GM21390 (cell line): ENCODE measurements at regions not wholly inside any gene's neighbourhood (a gene's known extent, or its start where the extent isn't known, plus 50 kb on each side); places are given as distances from the start of the nearest gene placed in this dataset.

Experiments
- ATAC-seq: cut with Tn5 transposase; IDR thresholded peaks from one replicate; pipeline ENCODE4 v1.9.1; 2021; ENCODE audit not compliant: unreplicated experiment

- no peak for ATAC-seq
These were observed 415.0 kb upstream of the XYLT1 start for GRCh38 chr16:17885659-17886207.

DNA sequence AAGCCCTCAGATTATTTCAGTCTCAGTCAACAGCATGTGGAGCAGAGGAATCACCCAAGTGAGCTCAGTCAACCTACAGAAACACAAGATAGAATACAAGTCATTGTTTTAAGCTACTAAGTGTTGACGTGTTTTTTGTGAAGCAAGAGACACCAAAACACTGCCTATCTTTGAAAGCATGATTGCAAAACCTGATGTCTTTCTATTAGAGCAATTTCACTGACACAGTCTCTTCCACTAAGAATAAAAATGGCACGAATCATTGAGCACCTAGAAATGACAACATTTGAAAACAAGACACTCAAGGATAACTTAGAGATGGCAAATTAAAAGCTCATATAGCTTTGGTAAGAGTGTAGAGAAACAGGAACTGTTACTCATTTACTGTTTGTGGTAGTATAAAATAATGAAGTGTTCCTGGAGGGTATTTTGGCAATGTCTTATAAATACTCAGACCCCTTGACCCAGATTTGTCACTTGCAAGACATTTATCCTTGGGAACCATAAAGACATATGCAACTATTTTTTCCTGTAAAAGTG, 407.1 kb upstream of the XYLT1 start:
- no peak for ATAC-seq

DNA sequence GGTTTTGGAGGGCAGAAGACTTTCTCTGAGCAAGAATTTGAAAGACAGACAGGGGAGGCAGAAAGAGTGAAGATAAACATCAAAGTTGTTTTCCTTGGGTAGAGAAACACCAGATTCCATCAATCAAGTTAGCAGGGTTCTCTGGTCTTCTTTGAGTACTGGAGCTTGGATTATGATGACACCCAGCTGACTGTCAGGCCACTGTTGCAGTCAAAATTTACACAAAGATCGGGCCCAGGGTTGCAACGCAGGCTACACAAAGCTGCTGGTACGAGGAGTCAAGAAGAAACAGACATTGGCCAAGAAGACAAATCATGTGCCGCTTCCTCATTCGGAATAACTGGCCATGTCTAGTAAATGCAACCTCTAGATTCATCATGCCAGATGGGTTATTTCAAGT, 396.2 kb upstream of the XYLT1 start:
- no peak for ATAC-seq

DNA sequence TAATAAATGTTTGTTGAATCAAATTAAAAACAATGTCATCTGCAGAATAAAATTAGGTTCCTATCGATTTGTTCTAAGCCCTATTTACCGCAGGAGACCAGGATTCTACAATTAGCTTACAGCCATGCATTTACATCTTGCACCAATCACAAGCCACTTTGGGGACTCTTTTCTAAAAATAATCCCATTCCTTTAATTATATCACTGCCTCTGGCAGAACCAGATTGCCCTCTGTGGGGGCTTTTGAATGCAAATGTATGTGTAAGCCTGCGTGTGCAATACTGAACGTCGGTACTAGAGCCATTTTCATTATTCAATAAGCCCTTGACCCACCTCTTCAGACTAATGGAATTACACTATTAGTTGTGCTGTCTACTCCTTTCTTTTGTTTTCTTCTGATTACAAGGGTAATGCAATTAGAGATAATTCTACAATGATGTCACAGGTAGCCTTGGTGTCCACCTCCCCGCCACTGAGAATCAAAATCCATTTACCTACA, 391.3 kb upstream of the XYLT1 start:
- ATAC-seq, result no peak

DNA sequence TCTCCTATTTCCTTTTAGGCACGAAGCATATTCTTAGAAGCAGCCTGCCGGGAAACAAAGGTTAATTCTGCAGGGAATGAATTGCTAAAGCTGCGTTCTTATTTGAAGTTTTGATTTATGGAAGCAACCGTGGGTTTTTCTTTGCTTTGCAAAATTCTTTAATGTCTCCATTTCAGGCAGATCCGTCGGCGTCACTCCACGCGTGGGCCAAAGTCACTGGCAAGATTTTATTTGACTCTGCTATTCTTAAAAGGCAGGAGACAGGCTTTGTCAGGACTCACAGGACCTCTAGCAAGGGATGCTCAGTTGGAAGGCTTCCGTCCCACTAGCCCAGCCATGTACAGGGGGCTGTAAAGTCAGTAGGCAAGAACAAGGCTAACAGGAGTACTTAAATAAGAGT, 387.3 kb upstream of the XYLT1 start:
- ATAC-seq, result no peak

- ATAC-seq, result no peak
These were observed 383.2 kb upstream of the XYLT1 start for GRCh38 chr16:17853958-17854357.

DNA sequence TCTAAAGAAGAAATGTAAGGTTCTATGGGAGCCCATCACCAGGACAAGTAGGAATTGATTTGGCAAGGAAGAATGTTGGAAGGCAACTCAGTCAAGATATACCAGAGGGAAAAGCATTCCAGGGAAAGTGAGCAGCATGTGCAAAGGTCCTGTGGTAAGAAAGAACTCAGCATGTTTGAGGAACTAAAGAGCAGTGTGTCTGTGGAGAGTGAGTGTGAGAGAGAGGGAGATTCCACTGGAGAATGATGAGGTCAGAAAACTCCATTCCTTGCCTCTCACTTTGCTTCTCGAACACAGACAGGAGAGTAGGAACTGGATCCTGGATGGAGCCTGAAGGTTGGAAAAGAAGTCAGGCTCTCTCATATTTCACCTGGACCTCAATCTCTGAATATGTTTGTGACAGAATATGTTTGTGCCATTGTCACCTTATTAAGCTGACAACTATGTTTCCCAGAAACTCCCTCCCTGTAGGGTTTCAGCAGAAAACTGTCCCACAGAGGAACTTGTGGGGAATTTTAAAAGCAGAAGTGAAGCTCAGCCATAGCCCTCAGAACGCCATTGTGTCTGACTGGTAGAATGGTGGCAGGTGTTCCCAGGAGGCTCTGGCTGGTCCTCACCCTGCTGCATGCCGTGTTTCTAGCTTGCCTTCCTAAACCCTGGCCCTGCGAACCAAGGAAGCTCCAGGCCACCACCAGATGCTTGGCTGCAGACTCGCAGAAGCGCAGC, 382.4 kb upstream of the XYLT1 start:
- ATAC-seq, result no peak

GRCh38 chr16:17850581-17851250, 380.0 kb upstream of the XYLT1 start:
- ATAC-seq, result no peak

DNA sequence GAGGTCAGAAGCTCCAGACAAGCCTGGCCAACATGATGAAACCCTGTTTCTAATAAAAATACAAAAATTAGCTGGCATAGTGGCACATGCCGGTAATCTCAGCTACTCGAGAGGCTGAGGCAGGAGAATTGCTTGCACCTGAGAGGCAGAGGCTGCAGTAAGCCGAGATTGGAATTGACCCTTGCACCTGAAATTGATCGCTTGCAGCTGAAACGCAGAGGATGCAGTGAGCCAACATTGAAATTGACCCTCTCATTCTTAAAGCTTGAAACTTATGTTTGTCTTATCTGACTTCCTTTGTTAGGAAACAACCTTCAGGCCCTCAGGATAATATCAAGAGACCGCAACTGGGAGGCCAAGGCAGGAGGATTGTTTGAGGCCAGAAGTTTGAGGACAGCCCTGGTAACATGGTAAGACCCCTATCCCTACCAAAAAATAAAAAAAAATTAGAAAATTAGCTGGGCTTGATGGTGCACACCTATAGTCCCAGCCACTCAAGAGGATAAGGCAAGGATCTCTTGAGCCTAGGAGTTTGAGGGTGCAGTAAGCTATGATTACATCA, 376.6 kb upstream of the XYLT1 start:
- no peak for ATAC-seq

DNA sequence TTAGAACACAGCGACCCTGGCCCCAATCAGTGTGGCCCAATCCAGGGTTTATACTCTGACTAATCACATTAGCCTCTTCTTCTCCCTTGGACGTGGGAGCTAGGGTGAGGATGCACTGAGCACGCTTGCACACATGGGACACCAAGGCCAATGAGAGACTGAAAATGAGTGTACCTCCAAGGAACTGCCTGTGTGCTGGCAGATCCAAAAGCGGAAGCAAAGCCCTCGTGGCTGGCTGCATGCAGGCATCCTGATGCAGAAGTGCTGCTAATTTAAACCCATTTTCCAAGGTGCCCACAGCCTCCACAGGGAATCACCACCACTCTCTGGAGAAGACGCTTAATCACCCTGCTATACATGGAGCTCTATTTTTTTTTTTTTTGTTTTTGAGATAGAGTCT, 375.3 kb upstream of the XYLT1 start:
- no peak for ATAC-seq

DNA sequence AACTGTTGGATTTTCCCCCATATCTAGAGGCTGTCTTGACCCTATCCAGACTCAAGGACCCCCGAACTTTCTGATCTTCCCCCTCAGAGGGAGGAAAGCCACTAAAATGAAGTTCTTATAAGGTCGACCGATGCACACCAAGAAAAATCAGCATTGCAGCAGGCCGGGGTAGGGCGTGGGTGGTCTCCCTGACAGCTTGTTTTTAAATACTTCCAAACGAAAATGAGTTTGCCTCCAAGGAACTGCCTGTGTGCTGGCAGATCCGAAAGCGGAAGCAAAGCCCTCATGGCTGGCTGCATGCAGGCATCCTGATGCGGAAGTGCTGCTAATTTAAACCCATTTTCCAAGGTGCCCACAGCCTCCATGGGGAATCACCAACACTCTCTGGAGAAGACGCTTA, 374.3 kb upstream of the XYLT1 start:
- ATAC-seq, result no peak

GRCh38 chr16:17843905-17844304, 373.1 kb upstream of the XYLT1 start:
- no peak for ATAC-seq

DNA sequence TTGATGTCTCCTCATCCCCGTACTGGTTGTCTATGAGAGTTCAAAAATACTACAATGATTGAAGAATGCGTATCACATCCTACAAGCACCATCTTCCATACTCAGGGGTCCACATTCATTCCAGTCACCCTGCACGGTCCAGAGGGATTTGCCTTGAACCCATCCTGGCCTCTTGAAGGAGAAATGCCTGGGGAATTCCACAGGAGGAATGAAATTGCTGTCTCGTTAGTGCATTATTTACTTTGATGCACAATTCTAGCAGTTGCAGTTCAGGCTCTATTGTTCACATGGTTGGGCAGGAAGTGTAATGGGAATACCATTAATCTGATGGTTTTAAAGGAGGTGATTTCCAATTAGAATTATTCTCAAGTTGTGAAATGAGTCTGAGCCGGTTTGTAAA, 369.1 kb upstream of the XYLT1 start:
- ATAC-seq, result no peak

- ATAC-seq, result no peak
These were observed 368.5 kb upstream of the XYLT1 start for GRCh38 chr16:17839272-17839671.

DNA sequence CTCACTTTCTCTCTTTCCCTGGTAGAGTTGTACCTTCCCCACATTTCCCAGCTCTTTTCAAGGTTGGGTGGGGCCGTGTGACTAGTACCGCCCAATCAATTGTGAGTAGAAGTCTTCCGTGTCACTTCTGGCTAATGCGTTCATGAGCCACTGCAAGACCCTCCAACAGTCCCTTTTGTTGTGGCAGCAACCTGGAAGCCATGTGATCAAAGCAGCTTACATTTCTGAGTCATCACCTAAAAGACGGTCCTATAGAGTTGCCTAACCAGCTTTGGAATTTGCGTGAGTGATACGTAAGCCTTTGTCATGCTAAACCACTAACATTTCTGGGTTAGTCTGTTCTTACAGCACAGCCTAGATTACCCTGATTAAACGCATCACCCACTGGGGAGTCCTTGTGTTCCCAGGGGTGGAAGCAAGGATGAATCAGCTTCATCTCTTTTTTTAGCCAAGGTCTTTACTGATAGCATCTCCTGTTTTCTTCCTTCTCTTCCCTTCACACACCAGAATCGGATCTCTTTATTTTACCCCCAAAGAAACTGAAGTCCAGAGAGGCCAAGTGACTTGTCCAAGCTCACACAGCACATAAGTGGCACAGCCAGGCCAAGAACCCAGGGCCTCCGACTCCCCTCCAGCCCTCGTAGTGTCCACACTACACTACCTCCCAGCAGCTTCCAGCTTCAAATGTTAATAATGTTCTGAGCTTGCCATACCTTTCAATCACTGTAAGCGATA, 366.3 kb upstream of the XYLT1 start:
- ATAC-seq, result no peak

- ATAC-seq, result no peak
These were observed 364.5 kb upstream of the XYLT1 start for GRCh38 chr16:17835118-17835876.

- ATAC-seq, result no peak
These were observed 362.0 kb upstream of the XYLT1 start for GRCh38 chr16:17832738-17833137.

GRCh38 chr16:17831330-17831729, 360.6 kb upstream of the XYLT1 start:
- no peak for ATAC-seq

GRCh38 chr16:17830651-17831050, 359.9 kb upstream of the XYLT1 start:
- no peak for ATAC-seq

GRCh38 chr16:17829811-17830210, 359.1 kb upstream of the XYLT1 start:
- no peak for ATAC-seq
